ENCODE measurements at regions not wholly inside any gene's neighbourhood (a gene's known extent, or its start where the extent isn't known, plus 50 kb on each side); places are given as distances from the start of the nearest gene placed in this dataset.

- DNase-seq = no peak
Observed at GRCh38 chr3:103693831-103694230, 1259.0 kb downstream of the ZPLD1 start.

GRCh38 chr3:103698646-103699045 is 1263.8 kb downstream of the ZPLD1 start:
- no peak for DNase-seq

DNA sequence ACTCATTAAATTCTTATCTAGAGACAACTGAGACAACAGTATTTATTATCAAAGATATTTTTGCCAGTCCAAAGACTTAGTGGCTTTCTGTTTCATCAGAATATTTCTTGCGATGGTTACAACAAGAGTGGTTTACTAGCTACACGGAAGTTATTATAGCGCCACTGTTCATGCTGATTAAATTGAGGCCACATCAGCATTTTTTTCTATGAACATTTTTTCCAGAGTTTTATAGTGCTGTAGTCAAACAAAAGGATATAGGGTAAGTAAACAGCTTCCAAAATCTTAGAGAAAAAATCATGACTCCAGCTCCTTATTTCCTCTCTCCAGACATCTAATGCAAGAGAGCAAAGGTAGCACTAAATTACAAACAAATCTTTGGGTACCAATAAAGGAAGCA is 1264.4 kb downstream of the ZPLD1 start:
- DNase-seq = no peak

GRCh38 chr3:103705641-103706040 is 1270.8 kb downstream of the ZPLD1 start:
- no peak for DNase-seq

- no peak for DNase-seq
Observed at GRCh38 chr3:103706671-103707070, 1271.9 kb downstream of the ZPLD1 start.

DNA sequence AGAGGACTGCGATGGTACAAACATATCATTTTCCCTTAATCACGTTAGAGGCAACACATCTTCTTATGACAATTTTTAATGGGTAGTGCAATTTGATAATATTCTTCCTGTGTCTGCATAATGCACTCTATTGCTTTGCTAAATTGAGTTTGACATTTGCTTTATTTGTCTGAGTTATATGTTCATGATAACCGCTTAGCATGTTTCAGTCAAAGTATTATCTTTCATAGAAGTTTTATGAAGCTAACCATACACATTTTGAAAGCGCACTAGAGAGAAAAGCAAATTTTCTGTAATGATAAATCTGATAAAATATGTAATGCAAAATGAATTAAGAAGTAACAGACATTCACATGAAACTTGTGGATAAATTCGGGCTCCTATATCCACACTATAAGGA is 1276.9 kb downstream of the ZPLD1 start:
- DNase-seq = no peak

DNA sequence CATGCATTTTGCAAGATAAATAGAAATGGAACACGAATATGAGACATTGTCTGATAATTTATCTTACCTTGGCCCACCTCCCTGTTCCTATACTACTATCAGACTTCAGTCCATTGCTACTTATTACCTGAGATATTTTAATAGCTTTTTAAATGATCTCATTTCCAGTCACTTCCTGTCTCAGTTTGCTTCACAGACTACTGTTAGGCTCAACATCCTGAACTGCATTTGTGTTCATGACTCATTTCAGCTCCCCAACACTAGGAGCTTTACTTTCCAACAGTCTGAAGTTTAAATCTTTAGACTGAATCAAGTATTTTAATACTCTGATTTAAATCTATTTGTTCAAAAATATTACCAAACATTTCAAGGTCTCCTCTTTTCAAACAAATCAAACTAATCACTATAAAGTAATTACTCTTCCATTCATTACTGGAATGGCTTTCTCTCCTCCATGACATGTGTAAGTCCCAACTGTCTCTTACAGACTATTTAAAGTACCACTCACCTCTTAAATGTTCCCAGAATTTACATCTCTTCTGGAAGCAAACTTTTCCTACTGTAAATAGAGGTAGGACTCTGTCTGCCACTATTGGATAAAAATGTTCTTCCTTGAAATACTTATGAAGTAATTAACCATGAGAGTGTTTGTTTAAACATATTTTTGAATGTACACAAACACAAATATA is 1277.6 kb downstream of the ZPLD1 start:
- no peak for DNase-seq

- DNase-seq = no peak
Observed at GRCh38 chr3:103729547-103729946, 1294.7 kb downstream of the ZPLD1 start.

GRCh38 chr3:103730744-103731143 is 1295.9 kb downstream of the ZPLD1 start:
- DNase-seq = no peak

- DNase-seq = no peak
Observed at GRCh38 chr3:103752986-103753385, 1318.2 kb downstream of the ZPLD1 start.

DNA sequence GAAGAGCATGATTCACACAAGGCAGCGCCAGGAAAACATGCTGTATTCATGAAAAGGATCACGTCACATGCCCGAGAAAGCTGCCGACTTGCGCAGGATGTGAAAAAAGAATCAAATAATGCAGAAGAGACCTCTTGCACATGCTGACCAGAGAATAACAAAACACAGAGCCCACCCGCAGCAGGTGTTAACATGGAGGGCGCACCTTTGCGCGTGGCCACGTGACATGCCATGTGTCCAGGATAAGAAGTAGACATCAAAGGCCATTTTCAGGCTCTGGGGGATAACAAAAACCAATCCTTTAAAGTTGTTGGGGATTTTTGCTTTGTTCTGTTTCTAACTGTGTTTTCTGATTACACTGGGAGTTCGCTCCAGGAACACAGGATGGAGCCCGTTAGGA is 1332.8 kb downstream of the ZPLD1 start:
- peak; percentile 1 for DNase-seq

DNA sequence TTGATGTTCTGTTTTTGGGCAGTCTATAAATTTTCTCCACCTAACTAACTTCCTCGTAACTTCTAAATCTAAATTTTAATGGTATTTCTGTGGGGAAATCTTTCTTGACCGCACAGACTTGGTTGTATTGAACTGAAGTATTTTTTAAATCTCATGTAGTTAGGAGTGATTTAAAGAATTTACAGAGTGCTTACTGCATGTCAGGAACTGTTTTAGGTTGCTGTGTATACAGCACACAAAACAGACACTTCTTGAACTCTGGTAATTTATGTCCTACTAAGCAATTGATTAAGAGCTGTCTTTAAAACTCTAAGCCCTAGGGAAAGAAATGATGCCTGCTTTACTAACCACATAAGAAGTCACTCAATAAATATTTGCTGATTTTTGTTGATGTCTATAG is 1350.2 kb downstream of the ZPLD1 start:
- DNase-seq = no peak

- DNase-seq = no peak
Observed at GRCh38 chr3:103785537-103785936, 1350.7 kb downstream of the ZPLD1 start.

DNA sequence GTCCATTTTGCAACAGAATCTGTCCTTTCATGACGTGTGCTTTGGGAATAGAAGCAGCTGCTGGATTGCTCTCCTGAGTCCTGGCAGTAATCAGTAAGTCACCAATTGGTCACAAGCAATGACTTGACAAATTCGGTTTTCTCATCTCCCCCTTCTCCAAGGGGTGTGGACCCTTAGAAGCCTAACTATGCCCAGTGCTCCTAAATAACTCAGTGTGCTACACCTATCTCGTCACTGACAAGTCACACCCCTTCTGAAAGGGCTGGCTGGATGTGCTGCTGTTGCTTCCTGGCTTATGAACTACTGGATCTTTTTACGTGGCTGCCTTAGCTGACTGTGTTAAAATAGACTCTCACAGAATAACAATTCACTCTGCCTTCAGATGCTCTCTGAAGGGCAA is 1351.5 kb downstream of the ZPLD1 start:
- DNase-seq = no peak

- no peak for DNase-seq
Observed at GRCh38 chr3:103787164-103787871, 1352.5 kb downstream of the ZPLD1 start.

GRCh38 chr3:103787879-103788278 is 1353.1 kb downstream of the ZPLD1 start:
- no peak for DNase-seq

- no peak for DNase-seq
Observed at GRCh38 chr3:103791786-103792515, 1357.1 kb downstream of the ZPLD1 start.

DNA sequence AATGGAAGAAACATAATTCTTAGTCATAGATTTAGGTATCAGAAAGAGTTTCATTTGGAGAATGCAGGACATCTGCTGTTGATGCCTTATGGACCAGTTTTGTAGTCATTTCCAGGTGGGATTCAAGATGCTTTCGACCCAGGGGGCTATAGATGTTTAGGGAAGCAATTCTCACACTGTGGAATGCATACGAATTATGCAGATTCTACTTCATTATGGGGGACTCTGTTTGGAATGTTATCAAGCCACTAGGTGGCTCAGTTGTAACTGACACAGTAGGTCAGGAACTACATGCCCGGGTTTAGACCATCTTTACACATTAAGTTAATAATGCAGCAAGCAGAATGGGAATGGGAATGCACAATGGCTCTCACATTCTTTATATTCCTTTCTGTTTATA is 1359.8 kb downstream of the ZPLD1 start:
- no peak for DNase-seq

DNA sequence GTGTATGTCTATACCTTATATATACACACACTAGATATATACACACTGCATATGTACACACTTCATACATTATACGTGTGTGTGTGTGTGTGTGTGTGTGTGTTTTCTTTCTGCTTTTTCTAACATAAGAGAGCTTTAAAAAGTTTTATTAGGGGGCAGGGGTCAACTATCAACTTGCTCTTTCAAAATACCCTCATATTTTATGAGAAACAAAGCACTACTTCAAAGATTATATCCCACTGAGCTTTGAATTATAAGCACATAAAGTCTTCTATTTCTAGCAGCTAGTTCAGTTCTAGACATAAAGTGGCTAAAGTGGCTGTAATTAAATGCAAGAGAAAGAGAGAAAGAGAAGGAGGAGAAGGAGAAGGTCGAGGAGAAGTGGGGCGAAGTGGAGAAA is 1361.3 kb downstream of the ZPLD1 start:
- DNase-seq = no peak

- DNase-seq = no peak
Observed at GRCh38 chr3:103803787-103804186, 1369.0 kb downstream of the ZPLD1 start.

GRCh38 chr3:103810167-103810566 is 1375.4 kb downstream of the ZPLD1 start:
- no peak for DNase-seq

- peak; percentile 20 for DNase-seq
Observed at GRCh38 chr3:103813955-103814354, 1379.1 kb downstream of the ZPLD1 start.

GRCh38 chr3:103818398-103818797 is 1383.6 kb downstream of the ZPLD1 start:
- no peak for DNase-seq

- no peak for DNase-seq
Observed at GRCh38 chr3:103818800-103819199, 1384.0 kb downstream of the ZPLD1 start.

Measured in NCI-H146 (cell line).